Neural cell (in vitro differentiated cells): ENCODE measurements at regions not wholly inside any gene's neighbourhood (a gene's known extent, or its start where the extent isn't known, plus 50 kb on each side); places are given as distances from the start of the nearest gene placed in this dataset.

Source experiments
- CTCF ChIP-seq: fragments of 450-650 bp; IDR thresholded peaks from 2 replicates; pipeline ENCODE4 v1.5.1; 2014; ENCODE audit warnings: antibody characterized with exemption, mild to moderate bottlenecking, moderate library complexity; ENCODE audit not compliant: poor library complexity, severe bottlenecking
- EP300 ChIP-seq: fragments of 450-650 bp; conservative IDR thresholded peaks from 2 replicates; pipeline ENCODE4 v1.6.1; 2014; ENCODE audit warnings: antibody characterized with exemption, mild to moderate bottlenecking, moderate library complexity; ENCODE audit not compliant: poor library complexity, severe bottlenecking
- EZH2 ChIP-seq: fragments of 200-600, 300-800 bp; shearing (Covaris generic), sonication (generic); IDR thresholded peaks from 2 replicates; pipeline ENCODE4 v1.6.1; 2014; ENCODE audit warnings: antibody characterized with exemption, low read length, borderline replicate concordance, mild to moderate bottlenecking; ENCODE audit not compliant: insufficient read depth, poor library complexity, severe bottlenecking
- MXI1 ChIP-seq: fragments of 450-650 bp; conservative IDR thresholded peaks from 2 replicates; pipeline ENCODE4 v1.6.1; 2014; ENCODE audit warnings: antibody characterized with exemption, mild to moderate bottlenecking; ENCODE audit not compliant: poor library complexity, severe bottlenecking
- POLR2AphosphoS5 ChIP-seq: IDR thresholded peaks from 2 replicates; pipeline ENCODE4 v1.6.1; 2012
- RAD21 ChIP-seq: fragments of 450-650 bp; conservative IDR thresholded peaks from 2 replicates; pipeline ENCODE4 v1.6.1; 2014; ENCODE audit warnings: antibody characterized with exemption, mild to moderate bottlenecking, moderate library complexity
- REST ChIP-seq: IDR thresholded peaks from 2 replicates; pipeline ENCODE4 v1.6.1; 2012; ENCODE audit warnings: borderline replicate concordance
- SMC3 ChIP-seq: fragments of 450-650 bp; conservative IDR thresholded peaks from 2 replicates; pipeline ENCODE4 v1.6.1; 2014; ENCODE audit warnings: antibody characterized with exemption, mild to moderate bottlenecking, moderate library complexity; ENCODE audit not compliant: poor library complexity
- TAF1 ChIP-seq: IDR thresholded peaks from 2 replicates; pipeline ENCODE4 v1.6.1; 2012; ENCODE audit warnings: low read depth

- TF ChIP-seq CTCF (no peak), MXI1 (no peak), POLR2AphosphoS5 (no peak), REST (no peak), RAD21 (no peak), TAF1 (no peak), EP300 (no peak), EZH2 (no peak), SMC3 (no peak)
Measured at GRCh38 chr1:224523676-224524075, 89.1 kb upstream of the WDR26 start.
